ENCODE measurements at regions not wholly inside any gene's neighbourhood (a gene's known extent, or its start where the extent isn't known, plus 50 kb on each side); places are given as distances from the start of the nearest gene placed in this dataset.
"Not testable (repeated sequence)": the region's sequence is repeated elsewhere in the genome, so short reads cannot be mapped to it uniquely, and the experiment has no call there.

DNA sequence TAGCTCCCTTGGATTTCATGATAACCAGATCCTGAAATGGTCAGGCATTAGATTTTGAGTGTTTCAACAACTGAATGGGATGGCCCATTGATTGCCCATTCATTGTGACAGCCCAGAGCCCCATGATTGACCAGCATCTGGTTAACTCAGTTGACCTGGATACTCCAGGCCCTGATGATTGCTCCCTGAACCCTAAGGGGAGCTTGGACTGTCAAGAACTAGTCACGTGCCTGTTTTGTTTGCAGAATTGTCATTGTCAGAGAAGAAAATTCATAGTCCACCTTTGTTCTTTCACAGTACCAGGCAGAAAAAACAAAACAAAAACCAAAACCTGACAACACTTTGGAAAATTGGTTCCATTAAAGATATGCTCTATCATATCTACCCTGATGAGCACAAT, 241.3 kb upstream of the ONECUT1 start:
- no peak for DNase-seq (ENCODE audit: low spot score)

DNA sequence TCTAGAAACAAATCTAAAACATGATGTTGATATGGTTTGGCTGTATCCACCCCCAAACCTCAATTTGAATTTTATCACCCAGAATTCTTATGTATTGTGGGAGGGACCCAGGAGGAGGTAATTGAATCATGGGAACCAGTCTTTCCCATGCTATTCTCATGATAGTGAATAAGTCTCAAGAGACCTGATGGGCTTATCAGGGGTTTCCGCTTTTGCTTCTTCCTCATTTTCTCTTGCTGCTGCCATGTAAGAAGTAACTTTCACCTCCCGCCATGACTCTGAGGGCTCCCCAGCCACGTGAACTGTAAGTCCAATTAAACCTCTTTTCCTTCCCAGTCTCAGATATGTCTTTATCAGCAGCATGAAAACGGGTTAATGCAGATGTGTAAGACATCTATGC, 232.7 kb upstream of the ONECUT1 start:
- no peak for DNase-seq (ENCODE audit: low spot score)

DNA sequence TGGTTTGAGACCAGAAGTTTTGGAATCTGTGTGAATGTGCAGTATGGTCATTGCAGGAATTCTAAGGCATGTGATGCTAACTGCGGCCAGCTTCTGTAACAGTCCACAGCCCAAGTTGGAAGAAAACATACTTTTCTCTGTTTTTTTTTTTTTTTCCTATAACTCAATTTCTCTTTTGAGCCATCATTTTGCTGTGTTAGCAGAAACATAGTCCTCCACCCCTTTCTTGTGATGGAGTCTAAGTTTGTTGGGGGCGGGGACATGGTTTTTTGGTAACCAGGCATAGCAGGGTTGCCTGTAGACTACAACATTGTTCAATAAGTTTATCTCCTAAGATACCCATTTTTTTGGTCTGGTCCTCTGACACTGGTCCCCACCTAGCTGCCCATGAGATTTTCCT, 223.2 kb upstream of the ONECUT1 start:
- no peak for DNase-seq (ENCODE audit: low spot score)

DNA sequence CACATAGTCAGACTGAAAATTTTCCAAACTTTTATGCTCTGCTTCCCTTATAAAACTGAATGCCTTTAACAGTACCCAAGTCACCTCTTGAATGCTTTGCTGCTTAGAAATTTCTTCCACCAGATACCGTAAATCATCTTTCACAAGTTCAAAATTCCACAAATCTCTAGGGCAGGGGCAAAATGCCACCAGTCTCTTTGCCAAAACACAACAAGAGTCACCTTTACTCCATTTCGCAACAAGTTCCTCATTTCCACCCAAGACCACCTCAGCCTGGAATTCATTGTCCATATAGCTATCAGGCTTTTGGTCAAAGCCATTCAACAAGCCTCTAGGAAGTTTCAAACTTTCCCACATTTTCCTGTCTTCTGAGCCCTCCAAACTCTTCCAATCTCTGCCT, 221.6 kb upstream of the ONECUT1 start:
- DNase-seq (ENCODE audit: low spot score) = not testable (repeated sequence)

DNA sequence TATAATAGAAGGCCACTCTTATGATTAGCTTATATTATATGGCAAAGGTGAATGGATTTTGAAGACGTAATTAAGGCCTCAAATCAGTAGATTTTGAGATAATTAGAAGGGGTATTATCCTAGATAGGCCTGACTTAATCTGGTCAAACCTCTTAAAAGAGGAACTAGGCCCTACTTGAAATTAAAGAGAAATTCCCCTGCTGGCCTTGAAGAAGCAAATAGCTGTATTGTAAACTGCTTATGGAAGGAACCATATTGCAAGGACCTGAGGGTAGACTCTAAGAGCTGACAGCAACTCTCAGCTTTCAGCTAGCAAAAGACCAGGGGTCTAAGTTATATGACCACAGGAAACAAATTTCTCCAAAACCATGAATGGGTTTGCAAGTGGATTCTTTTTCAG, 219.0 kb upstream of the ONECUT1 start:
- no peak for DNase-seq (ENCODE audit: low spot score)

DNA sequence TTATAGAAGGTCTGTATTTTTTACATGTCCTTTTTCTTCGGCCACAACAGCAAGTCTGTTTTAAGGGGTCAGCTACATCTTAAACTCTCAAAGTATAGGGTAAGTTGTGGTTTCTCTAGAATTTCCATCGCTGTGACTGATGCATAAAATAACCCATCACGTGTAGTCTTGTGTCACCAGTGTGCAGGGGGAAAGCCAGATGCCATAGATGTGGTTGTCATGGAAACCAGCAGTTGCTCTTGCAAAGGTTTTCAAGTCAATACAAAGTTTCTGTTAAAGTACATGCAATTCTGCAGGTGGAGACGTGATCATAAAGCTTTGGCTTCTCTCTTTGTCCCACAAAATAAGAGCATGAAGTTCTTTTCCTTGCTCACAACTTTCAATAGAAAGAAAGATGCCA, 210.3 kb upstream of the ONECUT1 start:
- no peak for DNase-seq (ENCODE audit: low spot score)

DNA sequence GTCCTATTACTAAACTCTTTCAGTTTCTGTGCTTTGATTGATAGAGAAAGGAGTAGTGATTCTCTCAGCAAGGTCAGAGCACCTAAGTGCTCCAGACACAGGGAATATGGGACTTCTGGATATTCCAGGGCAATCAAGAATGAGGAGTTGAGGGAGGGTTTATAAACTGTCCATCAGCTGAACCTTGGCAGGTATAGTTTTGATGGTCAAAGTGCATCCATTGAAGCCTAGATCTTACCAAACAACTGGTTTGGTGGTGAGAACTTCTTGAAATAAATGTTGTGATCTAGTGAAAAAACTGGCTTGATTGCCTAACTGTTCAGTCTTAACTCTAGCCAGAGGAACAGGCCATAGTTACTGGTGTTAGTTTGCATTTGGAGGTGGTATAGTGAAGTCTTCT, 207.0 kb upstream of the ONECUT1 start:
- no peak for DNase-seq (ENCODE audit: low spot score)

DNA sequence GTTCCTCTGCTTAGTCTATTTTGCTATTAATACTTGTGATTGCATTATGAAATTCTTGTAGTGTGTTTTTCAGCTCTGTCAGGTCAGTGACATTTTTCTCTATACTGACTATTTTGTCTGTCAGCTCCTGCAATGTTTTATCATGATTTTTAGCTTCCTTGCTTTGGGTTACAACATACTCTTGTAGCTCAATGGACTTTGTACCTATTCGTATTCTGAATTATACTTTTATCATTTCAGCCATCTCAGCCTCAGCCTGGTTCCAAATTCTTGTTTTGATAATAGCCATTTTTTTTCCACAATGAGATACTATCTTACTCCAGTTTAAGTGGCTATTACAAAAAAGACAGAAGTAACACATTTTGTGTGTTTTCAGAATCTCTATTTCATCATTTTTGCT, 204.2 kb upstream of the ONECUT1 start:
- DNase-seq (ENCODE audit: low spot score) = no peak

DNA sequence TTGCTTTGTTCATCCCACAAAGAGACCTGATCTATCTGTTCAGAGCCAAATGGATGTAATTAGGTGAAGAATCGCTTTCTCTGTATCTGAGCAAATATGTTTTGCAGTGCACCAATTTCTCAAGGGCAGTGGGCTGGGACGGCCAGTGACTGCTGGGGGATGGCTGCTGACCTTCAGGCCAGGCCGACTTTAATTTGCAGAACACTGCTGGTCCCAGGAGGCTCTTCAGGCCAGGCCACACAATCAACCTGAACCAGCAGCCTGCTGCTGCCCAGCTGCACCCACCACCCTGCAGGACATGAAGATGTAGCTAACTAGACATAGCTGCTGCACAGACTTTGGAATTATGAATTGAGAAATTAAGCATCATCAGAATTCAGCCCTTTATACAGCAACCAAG, 194.4 kb upstream of the ONECUT1 start:
- no peak for DNase-seq (ENCODE audit: low spot score)

DNA sequence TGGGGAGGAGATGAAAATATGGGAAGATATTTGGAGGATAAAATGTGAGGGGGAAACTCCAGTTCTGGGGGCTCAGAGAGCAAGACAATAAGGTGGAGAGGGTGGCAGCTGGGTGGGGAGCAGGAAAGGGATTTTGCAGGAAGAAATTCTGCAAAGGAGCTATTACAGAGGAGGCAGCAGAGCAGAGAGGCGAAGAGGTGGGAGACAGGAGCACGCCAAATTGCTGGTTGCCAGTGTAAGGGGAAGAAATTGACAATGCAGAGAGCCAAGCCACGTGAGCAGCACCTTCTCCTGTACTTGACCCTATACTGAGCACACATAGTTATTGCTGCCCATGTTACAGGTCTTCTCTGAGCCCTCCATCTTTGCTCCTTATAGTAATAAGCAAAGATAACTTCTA, 190.3 kb upstream of the ONECUT1 start:
- DNase-seq (ENCODE audit: low spot score) = no peak

DNA sequence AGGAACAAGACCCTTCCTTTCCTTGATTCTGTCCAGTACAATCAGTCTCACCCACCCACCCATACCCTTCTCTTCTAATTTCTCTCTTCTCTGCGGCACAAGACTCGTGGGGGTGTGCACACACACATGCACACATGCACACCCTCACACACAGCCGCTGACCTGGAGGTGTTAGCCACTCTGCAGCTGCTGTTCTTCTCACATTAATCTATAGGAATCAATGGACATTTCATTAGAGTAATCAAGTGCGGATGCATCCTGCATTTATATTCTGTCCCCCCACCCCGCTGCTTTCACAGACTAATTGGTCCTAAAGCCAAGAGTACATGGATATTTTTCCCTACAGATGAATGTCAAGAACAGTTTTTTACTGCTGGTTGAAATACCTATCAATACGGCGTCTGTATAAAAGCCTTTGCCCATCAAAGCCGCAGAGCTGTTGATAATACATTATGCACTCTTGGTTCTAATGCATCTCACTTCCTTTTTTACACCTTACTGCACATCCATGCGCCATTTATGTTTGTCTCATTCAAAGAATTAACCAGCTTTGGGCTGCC, 186.5 kb upstream of the ONECUT1 start:
- no peak for DNase-seq (ENCODE audit: low spot score)

DNA sequence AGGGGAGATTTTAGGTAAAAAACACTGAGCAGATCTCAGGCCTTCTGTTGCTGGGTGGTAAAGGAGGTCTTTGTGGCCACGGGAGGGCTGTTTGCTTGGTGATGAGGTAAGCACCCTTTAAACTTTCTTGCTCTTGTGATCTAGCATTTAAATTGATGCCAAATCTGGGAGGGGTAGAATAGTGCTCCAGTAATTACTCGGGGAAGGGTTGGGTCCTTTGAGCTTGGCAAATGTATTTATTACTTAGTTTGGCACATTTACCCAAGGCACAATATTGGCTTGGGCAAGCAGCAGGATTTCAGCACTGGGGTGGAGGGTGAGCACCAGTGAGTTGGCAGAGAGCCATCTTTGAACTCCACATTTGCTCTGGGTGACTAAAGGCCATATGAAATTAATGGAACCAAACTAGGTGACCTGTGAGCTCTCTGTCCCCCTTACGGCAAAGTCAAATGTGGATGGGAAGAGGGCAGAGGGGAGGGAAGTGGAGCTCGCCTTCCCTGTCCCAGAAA, 185.9 kb upstream of the ONECUT1 start:
- no peak for DNase-seq (ENCODE audit: low spot score)

DNA sequence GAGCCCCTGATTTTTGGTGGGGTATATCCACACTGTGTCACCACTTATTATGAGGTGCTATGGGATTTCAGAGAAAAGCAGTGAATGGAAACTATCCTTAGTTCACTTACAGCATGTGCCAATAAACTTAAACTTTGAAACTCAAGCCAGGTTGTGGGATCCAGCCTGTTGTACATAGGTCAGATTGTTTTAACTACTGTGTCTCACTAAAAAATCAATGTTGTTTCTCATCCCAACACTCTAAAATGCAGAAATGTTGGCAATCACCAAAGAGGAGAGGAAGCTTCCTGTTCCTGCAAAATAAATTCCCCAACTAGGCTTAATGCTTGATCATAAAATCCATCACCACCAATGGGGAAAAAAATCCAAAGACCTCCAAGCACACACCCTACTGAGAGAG, 173.7 kb upstream of the ONECUT1 start:
- DNase-seq (ENCODE audit: low spot score) = no peak

DNA sequence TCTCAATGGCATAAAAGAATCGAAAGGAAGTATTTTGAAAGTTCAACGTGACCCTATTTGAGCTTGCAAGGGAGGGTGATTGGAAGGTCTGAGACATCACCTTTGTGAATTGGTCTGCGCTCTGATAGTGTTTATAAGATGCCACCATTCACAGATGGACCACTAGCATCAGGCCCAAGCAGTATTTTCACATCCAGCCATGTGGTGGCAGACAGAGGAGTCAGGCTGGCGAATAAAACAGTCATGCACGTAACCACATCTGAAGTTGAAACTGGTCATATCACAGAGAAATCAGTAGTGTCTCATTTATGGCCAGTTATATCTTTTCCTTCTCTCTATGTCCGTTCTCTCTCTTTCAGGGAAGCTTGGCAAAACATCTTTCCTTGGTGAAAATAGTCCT, 170.1 kb upstream of the ONECUT1 start:
- no peak for DNase-seq (ENCODE audit: low spot score)

DNA sequence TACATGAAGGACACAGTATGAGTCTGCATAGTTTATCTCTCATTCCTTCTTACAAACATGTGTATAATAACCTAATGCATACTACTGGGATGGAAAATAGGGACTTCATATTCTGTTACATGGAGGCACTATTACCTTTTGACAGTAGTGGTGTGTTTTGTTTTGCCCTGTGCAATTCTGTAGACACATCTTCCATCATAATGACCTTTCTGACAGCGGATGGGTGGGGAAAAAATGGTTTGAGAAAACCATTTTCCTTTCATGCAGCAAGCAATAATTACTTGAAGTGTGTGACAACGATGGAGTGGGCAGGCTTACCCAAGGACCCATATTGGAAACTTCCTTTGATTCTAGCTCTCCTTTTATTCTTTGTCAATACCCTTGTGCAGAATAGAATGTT, 153.6 kb upstream of the ONECUT1 start:
- no peak for DNase-seq (ENCODE audit: low spot score)

DNA sequence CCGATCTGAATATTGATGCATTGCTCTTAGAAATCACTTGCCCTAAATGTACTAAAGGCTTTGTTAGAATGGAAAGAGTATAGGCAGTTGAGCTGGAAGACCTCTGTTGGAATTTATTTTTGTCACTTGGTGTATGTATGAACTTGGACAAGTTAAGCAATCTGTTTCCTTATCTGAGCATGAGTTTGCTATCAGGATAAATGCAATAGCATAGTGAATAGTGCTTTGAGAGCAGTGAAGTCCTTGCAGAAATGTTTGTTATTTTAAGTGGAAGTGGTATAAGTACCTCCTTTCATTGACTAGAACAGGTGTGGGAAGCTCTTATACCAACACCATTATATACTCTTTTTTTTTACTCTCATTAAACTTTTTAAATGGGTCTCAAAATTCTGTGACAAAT, 146.4 kb upstream of the ONECUT1 start:
- DNase-seq (ENCODE audit: low spot score) = no peak

DNA sequence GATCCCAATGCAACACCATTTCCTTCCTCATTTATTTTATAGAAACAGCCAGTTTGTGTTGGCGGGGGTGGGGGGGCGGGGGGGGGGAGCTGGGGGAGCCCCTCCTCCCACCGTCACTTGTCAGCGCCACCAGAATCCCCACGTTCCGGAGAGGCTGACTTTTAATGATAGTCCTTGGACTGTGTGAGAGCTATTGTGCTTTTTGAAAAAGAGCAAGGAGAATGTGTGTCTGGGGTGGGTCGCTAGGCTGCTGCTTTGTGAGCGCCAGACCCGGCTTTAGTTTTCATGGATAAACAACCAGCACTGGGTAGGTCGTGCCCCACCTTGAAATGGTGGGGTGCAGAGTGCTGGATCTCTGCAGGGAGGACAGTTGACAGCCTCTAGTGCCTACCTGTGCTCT, 135.0 kb upstream of the ONECUT1 start:
- no peak for DNase-seq (ENCODE audit: low spot score)

DNA sequence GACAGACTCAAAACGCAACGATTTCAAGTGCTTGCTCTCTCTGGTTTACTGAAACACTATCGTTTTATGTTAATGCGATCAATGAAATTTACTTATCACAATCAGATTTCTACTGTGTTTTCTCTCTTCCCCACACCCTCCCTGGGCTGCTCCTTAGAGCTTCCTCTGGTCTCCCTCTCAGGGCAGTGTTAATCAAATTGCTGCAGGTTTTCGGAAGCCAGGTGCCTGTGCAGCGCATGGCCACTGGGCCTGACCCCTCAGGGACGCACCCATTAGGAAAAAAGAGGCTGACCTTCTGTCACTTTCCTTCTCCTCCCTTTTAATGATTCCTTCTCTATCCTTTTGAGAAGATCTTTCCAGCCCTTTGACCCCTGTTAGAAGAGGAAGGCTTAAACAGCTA, 134.5 kb upstream of the ONECUT1 start:
- DNase-seq (ENCODE audit: low spot score) = no peak

DNA sequence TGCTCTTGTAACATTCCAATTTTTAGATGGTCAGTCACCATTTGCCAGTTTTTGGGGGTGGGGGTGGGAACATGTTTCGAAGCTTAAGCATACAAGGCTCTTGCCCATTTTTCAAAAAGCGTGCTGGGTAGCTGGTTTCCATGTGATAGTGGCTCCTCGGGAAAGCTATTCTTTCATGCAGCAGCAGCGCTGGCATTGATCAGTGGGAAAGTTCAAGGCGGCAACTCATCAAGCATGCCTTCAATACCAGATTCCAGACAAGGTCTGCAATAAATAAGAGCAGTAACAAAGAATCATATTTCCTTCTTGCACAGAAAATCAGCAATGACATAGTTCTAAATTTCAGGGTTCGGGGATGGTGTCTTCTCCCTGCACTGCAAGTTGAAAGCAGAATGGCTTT, 133.5 kb upstream of the ONECUT1 start:
- no peak for DNase-seq (ENCODE audit: low spot score)

DNA sequence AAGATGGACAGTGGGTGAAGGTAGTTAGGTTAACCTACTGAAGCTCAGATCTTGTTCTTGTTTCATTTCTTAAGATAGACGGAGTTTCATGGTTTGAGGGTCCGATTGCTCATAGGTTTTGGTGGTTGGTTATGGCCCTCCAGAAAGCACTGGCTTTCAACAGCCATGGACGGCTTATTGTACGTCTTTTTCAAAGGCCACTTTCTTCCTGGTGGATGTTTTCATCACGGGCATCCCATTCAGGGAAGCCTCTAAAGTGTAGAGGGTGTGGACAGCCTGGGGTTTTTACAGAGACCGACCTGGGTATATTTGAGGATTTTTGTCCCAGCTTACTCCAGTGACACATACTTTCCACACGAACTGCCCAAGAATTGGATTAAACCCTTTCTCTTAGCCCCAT, 132.7 kb upstream of the ONECUT1 start:
- no peak for DNase-seq (ENCODE audit: low spot score)

DNA sequence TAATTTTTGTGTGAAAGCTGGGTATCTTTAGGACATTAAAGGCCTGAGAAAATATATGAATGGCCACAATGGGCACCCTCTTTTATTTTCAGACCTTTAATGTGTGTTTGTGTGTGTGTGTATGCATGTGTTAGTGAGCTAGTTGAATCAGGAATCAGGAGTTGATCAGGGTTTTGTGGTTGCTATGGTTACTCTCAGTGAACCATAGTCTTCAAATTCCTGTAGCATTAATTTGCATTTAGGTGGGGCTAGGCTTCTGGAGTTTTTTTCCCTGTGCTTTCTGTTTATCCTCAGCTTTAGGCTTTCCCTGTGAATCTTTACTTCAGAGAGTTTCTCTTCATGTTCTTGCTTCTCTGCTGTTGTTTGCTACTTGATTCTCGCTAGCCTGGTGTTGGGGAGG, 122.0 kb upstream of the ONECUT1 start:
- no peak for DNase-seq (ENCODE audit: low spot score)

DNA sequence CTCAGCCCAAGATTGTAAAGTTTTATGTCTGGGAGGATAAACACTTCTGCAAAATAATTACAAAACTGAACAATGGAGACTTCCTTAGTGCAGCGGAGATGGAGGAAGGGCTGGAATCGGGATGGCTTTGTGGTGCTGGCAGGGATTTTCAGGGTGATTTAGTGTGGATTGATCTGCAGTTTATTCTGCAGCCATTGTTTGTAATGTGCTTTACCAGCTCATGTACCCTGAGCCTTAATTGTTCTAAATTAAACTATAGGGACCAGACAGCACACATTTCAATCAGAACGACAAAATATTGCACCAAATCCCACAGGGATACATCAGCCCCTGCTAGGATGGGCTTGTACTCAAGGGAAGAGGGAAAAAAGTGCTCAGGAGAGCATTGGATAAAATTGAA, 103.2 kb upstream of the ONECUT1 start:
- DNase-seq (ENCODE audit: low spot score) = no peak

DNA sequence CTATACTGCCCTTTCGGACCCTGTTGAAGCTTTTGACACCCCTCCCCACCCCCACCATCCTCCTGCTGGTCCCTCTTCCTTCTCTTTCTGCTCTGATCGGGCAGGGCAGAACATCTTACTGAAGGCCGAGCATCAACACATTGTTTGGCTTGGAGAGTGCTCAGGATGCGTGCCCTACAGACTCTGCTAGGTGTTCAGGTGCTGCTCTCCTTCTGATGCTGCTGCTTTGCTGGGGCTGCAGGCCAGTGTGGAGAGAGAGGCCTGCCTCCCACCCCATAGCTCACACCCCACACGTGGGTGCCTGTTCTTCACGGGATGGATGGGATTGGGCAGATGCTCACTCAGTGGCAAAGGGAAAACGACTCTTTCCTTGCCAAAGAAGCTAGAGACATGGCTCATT, 89.8 kb upstream of the ONECUT1 start:
- no peak for DNase-seq (ENCODE audit: low spot score)

DNA sequence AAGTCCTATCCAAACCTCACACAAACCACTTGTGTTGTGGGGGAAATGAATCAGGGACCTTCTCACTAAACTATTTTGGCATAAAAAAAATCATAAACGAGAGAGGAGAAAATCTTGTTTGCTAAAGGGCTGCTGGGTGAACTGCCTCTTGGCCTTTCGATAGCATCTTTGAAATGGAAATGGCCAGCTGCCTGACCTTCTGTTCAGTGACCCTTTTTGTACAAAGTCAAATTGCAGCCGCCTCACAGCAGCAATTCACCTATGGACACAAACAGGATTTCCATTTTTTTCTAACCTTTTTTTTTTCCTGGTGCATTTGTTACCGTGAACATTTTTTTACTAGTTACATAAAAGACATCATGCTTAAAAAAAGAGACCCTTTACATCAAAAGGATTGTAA, 89.0 kb upstream of the ONECUT1 start:
- DNase-seq (ENCODE audit: low spot score) = no peak

All from germinal center (tissue), 1 donor.